Astrocyte (in vitro differentiated cells and primary cell): ENCODE measurements at regions not wholly inside any gene's neighbourhood (a gene's known extent, or its start where the extent isn't known, plus 50 kb on each side); places are given as distances from the start of the nearest gene placed in this dataset.

Experiments
- DNase-seq: peaks from one replicate; pipeline ENCODE4 v3.0.0-alpha.2; 2010; ENCODE audit warnings: low read depth
- FAIRE-seq: peaks from 2 replicates; lab custom pipeline; 2011; peaks lifted over from hg19 to GRCh38; lab: Jason Lieb, UNC
- H2AFZ ChIP-seq: 2 replicates; pipeline ENCODE4 v1.6.0; 2012; ENCODE audit warnings: low read depth, low read length, inconsistent platforms
- H3K27ac ChIP-seq: 2 replicates; pipeline ENCODE4 v1.5.1; 2011; ENCODE audit warnings: low read depth, low read length, inconsistent platforms
- H3K27me3 ChIP-seq: 2 replicates; pipeline ENCODE4 v1.6.0; 2011; ENCODE audit warnings: low read length, inconsistent platforms; ENCODE audit not compliant: insufficient read depth
- H3K36me3 ChIP-seq: 2 replicates; pipeline ENCODE4 v1.5.1; 2011; ENCODE audit warnings: low read length, inconsistent platforms; ENCODE audit not compliant: insufficient read depth
- H3K4me1 ChIP-seq: 2 replicates; pipeline ENCODE4 v1.5.1; 2011; ENCODE audit warnings: low read length, inconsistent platforms; ENCODE audit not compliant: insufficient read depth
- H3K4me2 ChIP-seq: 2 replicates; pipeline ENCODE4 v1.6.0; 2012; ENCODE audit warnings: low read length, inconsistent platforms
- H3K4me3 ChIP-seq: 2 replicates; pipeline ENCODE4 v1.5.1; 2011; ENCODE audit warnings: low read depth, mild to moderate bottlenecking, low read length, inconsistent platforms; ENCODE audit not compliant: insufficient read depth
- H3K79me2 ChIP-seq: 2 replicates; pipeline ENCODE4 v1.6.0; 2012; ENCODE audit warnings: mild to moderate bottlenecking, low read length, inconsistent platforms; ENCODE audit not compliant: insufficient read depth
- H3K9ac ChIP-seq: 2 replicates; pipeline ENCODE4 v1.6.0; 2012; ENCODE audit warnings: mild to moderate bottlenecking, low read length, inconsistent platforms
- H3K9me3 ChIP-seq: 2 replicates; pipeline ENCODE4 v1.5.1; 2012; ENCODE audit warnings: low read depth, mild to moderate bottlenecking, low read length, inconsistent platforms; ENCODE audit not compliant: insufficient read depth
- H4K20me1 ChIP-seq: 2 replicates; pipeline ENCODE4 v1.6.0; 2012; ENCODE audit warnings: low read length, inconsistent platforms; ENCODE audit not compliant: insufficient read depth
- H3K27ac Mint-ChIP-seq: one replicate; pipeline ENCODE4 v1.8.0; 2021; ENCODE audit warnings: mild to moderate bottlenecking, mixed read lengths; ENCODE audit not compliant: unreplicated experiment
- H3K27me3 Mint-ChIP-seq: one replicate; pipeline ENCODE4 v1.8.0; 2021; ENCODE audit warnings: low read depth, mixed read lengths; ENCODE audit not compliant: unreplicated experiment
- H3K36me3 Mint-ChIP-seq: one replicate; pipeline ENCODE4 v1.8.0; 2021; ENCODE audit warnings: low read depth, mixed read lengths; ENCODE audit not compliant: unreplicated experiment
- H3K4me1 Mint-ChIP-seq: one replicate; pipeline ENCODE4 v1.8.0; 2021; ENCODE audit warnings: low read depth, mixed read lengths; ENCODE audit not compliant: unreplicated experiment
- H3K4me3 Mint-ChIP-seq: one replicate; pipeline ENCODE4 v1.8.0; 2021; ENCODE audit warnings: mild to moderate bottlenecking, moderate library complexity, mixed read lengths; ENCODE audit not compliant: unreplicated experiment
- H3K9me3 Mint-ChIP-seq: one replicate; pipeline ENCODE4 v1.8.0; 2021; ENCODE audit warnings: mild to moderate bottlenecking, mixed read lengths; ENCODE audit not compliant: unreplicated experiment
- EZH2 ChIP-seq: IDR thresholded peaks from 2 replicates; pipeline ENCODE4 v1.6.1; 2012; ENCODE audit warnings: mild to moderate bottlenecking, low read length, inconsistent platforms; ENCODE audit not compliant: insufficient read depth
- TF ChIP-seq, protein P1 (sequence below): IDR thresholded peaks from 2 replicates; pipeline ENCODE4 v1.5.1; 2011; ENCODE audit warnings: low read depth, mild to moderate bottlenecking, inconsistent platforms, low read length, moderate library complexity; ENCODE audit not compliant: insufficient read depth

GRCh38 chr15:97383516-97383915, 577.0 kb upstream of the ARRDC4 start:
- no peaks in the 10 kb centered on the region for H3K36me3 Mint-ChIP-seq
- no peaks in the 10 kb centered on the region for H3K79me2 ChIP-seq
- H3K9me3 Mint-ChIP-seq = no peaks in the 10 kb centered on the region
- no peak overlapping the region for H3K4me3 ChIP-seq
- H3K27ac ChIP-seq = no peak overlapping the region
- H3K27me3 Mint-ChIP-seq = peaks cover 5% of the 10 kb centered on the region
- H3K4me3 Mint-ChIP-seq = no peak overlapping the region
- no peak overlapping the region for H3K4me2 ChIP-seq
- no peak overlapping the region for H2AFZ ChIP-seq
- no peak for TF ChIP-seq EZH2
- TF ChIP-seq, protein P1, sequence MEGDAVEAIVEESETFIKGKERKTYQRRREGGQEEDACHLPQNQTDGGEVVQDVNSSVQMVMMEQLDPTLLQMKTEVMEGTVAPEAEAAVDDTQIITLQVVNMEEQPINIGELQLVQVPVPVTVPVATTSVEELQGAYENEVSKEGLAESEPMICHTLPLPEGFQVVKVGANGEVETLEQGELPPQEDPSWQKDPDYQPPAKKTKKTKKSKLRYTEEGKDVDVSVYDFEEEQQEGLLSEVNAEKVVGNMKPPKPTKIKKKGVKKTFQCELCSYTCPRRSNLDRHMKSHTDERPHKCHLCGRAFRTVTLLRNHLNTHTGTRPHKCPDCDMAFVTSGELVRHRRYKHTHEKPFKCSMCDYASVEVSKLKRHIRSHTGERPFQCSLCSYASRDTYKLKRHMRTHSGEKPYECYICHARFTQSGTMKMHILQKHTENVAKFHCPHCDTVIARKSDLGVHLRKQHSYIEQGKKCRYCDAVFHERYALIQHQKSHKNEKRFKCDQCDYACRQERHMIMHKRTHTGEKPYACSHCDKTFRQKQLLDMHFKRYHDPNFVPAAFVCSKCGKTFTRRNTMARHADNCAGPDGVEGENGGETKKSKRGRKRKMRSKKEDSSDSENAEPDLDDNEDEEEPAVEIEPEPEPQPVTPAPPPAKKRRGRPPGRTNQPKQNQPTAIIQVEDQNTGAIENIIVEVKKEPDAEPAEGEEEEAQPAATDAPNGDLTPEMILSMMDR = no peak
- no peak overlapping the region for H3K9ac ChIP-seq
- H3K9me3 ChIP-seq = no peaks in the 10 kb centered on the region
- no peak for DNase-seq
- FAIRE-seq = no peak
- no peaks in the 10 kb centered on the region for H3K4me1 ChIP-seq
- H3K27ac Mint-ChIP-seq = no peak overlapping the region
- no peaks in the 10 kb centered on the region for H3K27me3 ChIP-seq
- H3K4me1 Mint-ChIP-seq = no peaks in the 10 kb centered on the region
- no peaks in the 10 kb centered on the region for H3K36me3 ChIP-seq
- H4K20me1 ChIP-seq = no peaks in the 10 kb centered on the region

- no peaks in the 10 kb centered on the region for H3K4me1 Mint-ChIP-seq
- Histone ChIP-seq H3K27ac (no peak overlapping the region), H3K4me2 (no peak overlapping the region), H3K36me3 (no peaks in the 10 kb centered on the region), H3K4me1 (no peaks in the 10 kb centered on the region), H2AFZ (no peak overlapping the region), H3K79me2 (no peaks in the 10 kb centered on the region), H3K4me3 (no peak overlapping the region), H3K27me3 (no peaks in the 10 kb centered on the region), H4K20me1 (no peaks in the 10 kb centered on the region), H3K9ac (no peak overlapping the region), H3K9me3 (no peaks in the 10 kb centered on the region)
- DNase-seq (no peak), FAIRE-seq (no peak)
- no peaks in the 10 kb centered on the region for H3K36me3 Mint-ChIP-seq
- peaks cover 5% of the 10 kb centered on the region for H3K27me3 Mint-ChIP-seq
- TF ChIP-seq, protein P1 = no peak
- TF ChIP-seq EZH2 = no peak
- no peak overlapping the region for H3K4me3 Mint-ChIP-seq
- H3K9me3 Mint-ChIP-seq = no peaks in the 10 kb centered on the region
- no peak overlapping the region for H3K27ac Mint-ChIP-seq
Measured at GRCh38 chr15:97386940-97387339, 573.6 kb upstream of the ARRDC4 start.

- DNase-seq (no peak), FAIRE-seq (no peak)
- no peak overlapping the region for H2AFZ ChIP-seq
- H3K4me3 ChIP-seq = no peak overlapping the region
- no peaks in the 10 kb centered on the region for H3K4me1 ChIP-seq
- H4K20me1 ChIP-seq = no peaks in the 10 kb centered on the region
- Mint-ChIP-seq H3K9me3 (no peaks in the 10 kb centered on the region), H3K27me3 (no peaks in the 10 kb centered on the region), H3K4me1 (no peaks in the 10 kb centered on the region), H3K27ac (no peak overlapping the region), H3K4me3 (no peak overlapping the region), H3K36me3 (no peaks in the 10 kb centered on the region)
- no peaks in the 10 kb centered on the region for H3K36me3 ChIP-seq
- no peak overlapping the region for H3K4me2 ChIP-seq
- H3K79me2 ChIP-seq = no peaks in the 10 kb centered on the region
- H3K27ac ChIP-seq = no peak overlapping the region
- H3K9ac ChIP-seq = no peak overlapping the region
- H3K9me3 ChIP-seq = no peaks in the 10 kb centered on the region
- H3K27me3 ChIP-seq = no peaks in the 10 kb centered on the region
- TF ChIP-seq EZH2 = no peak
- TF ChIP-seq, protein P1 = no peak
Measured at GRCh38 chr15:97401195-97401594, 559.3 kb upstream of the ARRDC4 start.
